GM19452 (cell line): ENCODE measurements at regions not wholly inside any gene's neighbourhood (a gene's known extent, or its start where the extent isn't known, plus 50 kb on each side); places are given as distances from the start of the nearest gene placed in this dataset.
"Not testable (repeated sequence)": the region's sequence is repeated elsewhere in the genome, so short reads cannot be mapped to it uniquely, and the experiment has no call there.

Source experiments
- ATAC-seq: cut with Tn5 transposase; IDR thresholded peaks from one replicate; pipeline ENCODE4 v1.9.1; 2021; ENCODE audit not compliant: unreplicated experiment

GRCh38 chr13:67408798-67409197, 178.7 kb upstream of the PCDH9 start:
- ATAC-seq, result no peak

DNA sequence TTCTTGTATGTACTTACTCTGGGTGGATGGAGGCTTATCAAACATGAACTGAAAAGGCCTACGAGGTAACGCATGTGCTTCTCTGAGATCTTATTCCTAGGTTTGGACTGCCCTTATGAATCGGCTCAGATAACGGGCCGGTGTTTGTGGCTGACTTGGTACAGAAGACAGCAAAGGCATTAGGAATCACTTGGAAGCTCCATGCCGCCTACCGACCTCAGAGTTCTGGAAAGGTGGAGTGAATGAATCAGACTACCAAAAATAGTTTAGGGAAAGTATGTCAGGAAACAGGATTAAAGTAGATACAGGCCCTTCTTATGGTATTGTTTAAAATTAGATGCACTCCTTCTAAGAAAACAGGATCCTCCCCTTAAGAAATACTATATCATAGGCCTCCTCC, 172.4 kb upstream of the PCDH9 start:
- no peak for ATAC-seq

DNA sequence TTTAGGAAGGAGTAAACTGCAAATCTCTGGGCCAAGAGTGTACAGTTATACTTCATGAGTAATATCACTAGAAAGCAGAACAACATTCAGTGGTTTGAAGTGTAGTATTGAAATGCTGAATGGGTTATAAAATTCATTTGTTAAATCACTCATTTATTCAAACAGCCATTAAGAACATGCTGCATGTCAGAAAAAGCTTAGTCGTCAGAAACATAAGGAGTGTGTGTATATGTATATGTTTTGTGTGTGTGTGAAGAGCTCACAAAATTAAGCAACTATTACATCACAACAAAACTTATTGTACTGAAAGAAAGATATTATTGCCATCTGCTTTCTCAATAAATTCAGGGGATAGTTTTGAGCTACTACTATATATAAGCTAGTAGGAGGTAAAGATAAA, 165.4 kb upstream of the PCDH9 start:
- ATAC-seq, result no peak

DNA sequence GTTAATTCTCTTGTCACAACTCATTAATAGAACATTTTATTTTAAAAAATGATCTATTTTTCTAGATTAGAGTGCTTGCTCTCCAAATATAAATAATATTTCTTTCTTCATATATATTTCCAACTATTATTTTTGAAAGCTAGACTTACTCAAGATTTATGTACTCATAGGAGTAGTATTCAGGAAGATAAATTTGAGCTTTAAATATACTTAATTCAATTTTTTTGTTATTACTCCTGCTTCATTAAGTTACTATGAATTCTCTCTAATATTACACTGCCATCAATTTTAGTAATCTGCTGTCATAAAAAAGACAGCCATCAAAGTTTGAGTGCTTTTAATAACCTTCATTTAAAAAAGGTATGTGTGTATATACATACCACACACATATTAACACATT, 161.9 kb upstream of the PCDH9 start:
- ATAC-seq, result no peak

DNA sequence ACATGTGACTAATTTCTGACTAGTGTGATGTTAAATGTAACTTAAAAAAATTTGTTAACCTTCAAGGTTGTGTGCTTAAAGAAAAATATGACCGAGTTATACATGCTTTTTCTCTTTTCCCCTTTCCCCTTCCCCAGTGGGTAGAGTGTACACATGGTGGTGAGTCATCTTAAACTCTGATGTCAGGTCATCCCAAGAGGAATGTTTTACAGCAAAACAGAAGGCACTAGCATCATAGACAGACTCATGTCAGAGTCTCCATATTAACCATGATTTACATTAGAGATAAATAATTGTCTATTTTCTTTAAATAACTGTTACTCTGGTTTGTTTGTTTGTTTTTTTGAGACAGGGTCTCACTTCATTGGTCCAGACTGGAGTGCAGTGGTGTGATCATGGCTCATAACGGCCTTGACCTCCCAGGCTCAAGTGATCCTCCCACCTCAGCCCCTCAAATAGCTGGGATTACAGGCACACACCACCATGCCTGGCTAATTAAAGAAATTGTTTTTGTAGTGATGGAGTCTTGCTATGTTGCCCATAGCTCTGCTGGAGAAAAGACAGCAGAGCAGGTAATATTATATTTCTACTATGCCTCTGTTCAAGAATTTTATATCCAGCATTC, 160.4 kb upstream of the PCDH9 start:
- ATAC-seq, result no peak

DNA sequence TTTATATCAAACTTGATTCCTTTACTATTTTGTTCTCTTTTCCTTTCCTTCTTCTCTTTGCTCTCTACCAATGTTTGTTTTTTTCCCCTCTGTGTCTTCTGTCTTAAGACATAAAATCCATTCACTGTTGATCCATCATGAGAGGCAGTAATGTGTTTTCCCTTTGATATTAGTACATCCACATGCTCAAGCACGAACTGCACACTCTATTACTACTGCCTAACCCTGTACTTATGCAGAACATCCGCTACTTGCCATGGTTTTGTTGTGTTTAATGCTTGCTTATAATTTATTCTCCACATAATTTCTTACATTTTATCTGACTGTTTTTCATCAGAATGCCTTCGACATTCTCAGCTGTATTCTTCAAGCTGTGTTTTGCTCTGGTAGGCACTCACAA, 159.0 kb upstream of the PCDH9 start:
- no peak for ATAC-seq

GRCh38 chr13:67383109-67383757, 153.1 kb upstream of the PCDH9 start:
- ATAC-seq, result not testable (repeated sequence)

- no peak for ATAC-seq
Observed at GRCh38 chr13:67377919-67378318, 147.8 kb upstream of the PCDH9 start.

- no peak for ATAC-seq
Observed at GRCh38 chr13:67374391-67374790, 144.3 kb upstream of the PCDH9 start.

GRCh38 chr13:67372868-67373464, 142.8 kb upstream of the PCDH9 start:
- ATAC-seq, result no peak

- no peak for ATAC-seq
Observed at GRCh38 chr13:67369895-67370660, 139.9 kb upstream of the PCDH9 start.

DNA sequence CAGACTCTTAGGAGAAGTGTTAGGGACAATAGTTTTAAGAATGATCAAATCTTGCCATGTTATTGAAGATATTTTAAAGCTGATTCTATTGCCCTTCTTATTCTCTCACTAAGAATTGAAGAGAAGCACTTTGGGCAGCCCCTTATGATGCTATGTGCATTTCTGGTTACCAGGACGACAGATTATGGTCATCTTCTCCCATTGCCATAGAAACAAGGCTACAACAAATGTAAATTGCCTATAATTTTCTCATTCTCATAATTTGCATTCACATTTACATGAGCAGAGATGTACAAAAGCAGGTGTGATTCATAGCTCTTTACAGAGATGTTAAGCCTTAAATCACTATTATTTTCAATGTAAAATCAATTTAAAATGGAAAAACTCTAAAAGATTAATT, 137.3 kb upstream of the PCDH9 start:
- no peak for ATAC-seq

GRCh38 chr13:67366533-67366932, 136.4 kb upstream of the PCDH9 start:
- ATAC-seq, result no peak

- no peak for ATAC-seq
Observed at GRCh38 chr13:67355812-67356476, 125.8 kb upstream of the PCDH9 start.

- ATAC-seq, result no peak
Observed at GRCh38 chr13:67353941-67354340, 123.8 kb upstream of the PCDH9 start.

- ATAC-seq, result no peak
Observed at GRCh38 chr13:67353031-67353430, 122.9 kb upstream of the PCDH9 start.

DNA sequence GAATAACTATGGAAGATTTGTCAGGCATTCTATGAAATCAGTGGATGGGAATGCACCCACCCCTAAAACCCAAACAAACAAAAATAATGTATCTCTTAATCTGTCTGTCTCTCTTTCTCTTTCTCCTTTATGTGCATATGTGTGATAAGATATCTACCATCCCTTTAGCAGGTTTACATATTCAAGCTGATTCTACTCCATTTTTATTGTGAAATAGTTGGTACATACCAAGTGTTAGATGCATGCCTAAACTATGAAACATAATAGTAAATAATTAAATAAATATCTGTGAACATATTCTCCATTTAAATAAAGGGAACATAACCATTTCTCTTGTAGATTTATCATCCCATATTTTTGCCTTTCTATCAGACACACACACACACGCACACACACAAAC, 121.8 kb upstream of the PCDH9 start:
- no peak for ATAC-seq

- ATAC-seq, result no peak
Observed at GRCh38 chr13:67351114-67351513, 121.0 kb upstream of the PCDH9 start.

DNA sequence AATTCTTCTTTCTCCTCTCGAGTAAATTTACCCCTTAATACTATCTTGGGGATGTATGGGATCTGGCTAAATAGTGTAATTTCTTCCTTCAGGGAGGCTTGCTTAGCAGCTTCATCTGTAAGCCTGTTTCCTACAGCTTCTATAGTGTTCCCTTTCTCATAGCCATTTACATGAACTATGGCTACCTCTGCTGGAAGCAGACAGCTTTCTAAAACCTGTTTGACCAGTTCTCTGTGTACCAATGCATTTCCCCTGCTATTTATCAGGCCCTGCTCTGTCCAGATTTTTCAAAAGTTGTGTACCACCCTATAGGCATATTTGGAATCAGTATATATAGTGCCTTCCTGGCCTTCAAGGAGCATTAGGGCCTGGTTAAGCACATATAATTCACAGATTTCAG, 113.6 kb upstream of the PCDH9 start:
- no peak for ATAC-seq

DNA sequence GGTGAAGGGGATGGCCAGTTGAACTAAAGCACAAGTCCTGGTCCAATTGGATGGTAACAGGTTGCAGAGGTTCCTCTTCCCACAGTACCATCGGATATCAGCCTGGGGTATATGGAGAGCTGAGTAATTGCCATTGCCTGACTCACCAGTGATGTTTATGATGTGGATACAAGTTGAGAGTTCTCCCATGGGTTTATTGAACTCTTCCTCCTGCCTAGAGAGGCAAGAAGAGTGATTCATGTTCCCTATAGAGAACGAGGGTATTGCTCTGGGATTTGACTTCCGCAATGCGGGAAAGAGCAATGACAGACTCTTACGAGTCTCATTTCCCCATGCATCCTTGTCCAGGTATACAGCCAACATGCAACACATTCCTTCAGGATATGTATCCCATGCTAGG, 111.3 kb upstream of the PCDH9 start:
- no peak for ATAC-seq

- ATAC-seq, result no peak
Observed at GRCh38 chr13:67330149-67330548, 100.0 kb upstream of the PCDH9 start.
